Left lobe of liver (tissue), 2 donors: ENCODE measurements at regions not wholly inside any gene's neighbourhood (a gene's known extent, or its start where the extent isn't known, plus 50 kb on each side); places are given as distances from the start of the nearest gene placed in this dataset.

ENCODE experiments used
- ATAC-seq: fragments of 200-7000 bp; cut with Tn5 transposase; one replicate; pipeline ENCODE4 v1.9.1; 2020; ENCODE audit warnings: mild to moderate bottlenecking, moderate library complexity
- DNase-seq: peaks from one replicate; pipeline ENCODE4 v3.0.0-alpha.2; 2020; ENCODE audit warnings: low spot score
- donor health status: DM: no; HTN: no; CAD: no; lungs with moderate emphysema.
- donor health status: DM: no; HTN: yes; CAD: no.

GRCh38 chr13:95444006-95444730 lies 108.4 kb upstream of the CLDN10 start:
- ATAC-seq (no peak), DNase-seq (no peak)

GRCh38 chr13:95445131-95445530 lies 107.4 kb upstream of the CLDN10 start:
- DNase-seq = no peak
- ATAC-seq = no peak

- no peak for ATAC-seq
- no peak for DNase-seq
Observed at GRCh38 chr13:95447814-95448213, 104.7 kb upstream of the CLDN10 start.

GRCh38 chr13:95451656-95452055 lies 100.9 kb upstream of the CLDN10 start:
- ATAC-seq (no peak), DNase-seq (no peak)

GRCh38 chr13:95452375-95452774 lies 100.1 kb upstream of the CLDN10 start:
- DNase-seq = no peak
- no peak for ATAC-seq

- ATAC-seq = no peak
- DNase-seq = no peak
Observed at GRCh38 chr13:95455782-95456181, 96.7 kb upstream of the CLDN10 start.

- DNase-seq (no peak), ATAC-seq (no peak)
Observed at GRCh38 chr13:95456815-95457214, 95.7 kb upstream of the CLDN10 start.

- no peak for ATAC-seq
- no peak for DNase-seq
Observed at GRCh38 chr13:95457294-95457693, 95.2 kb upstream of the CLDN10 start.

- DNase-seq (no peak), ATAC-seq (no peak)
Observed at GRCh38 chr13:95462801-95463200, 89.7 kb upstream of the CLDN10 start.

- DNase-seq (no peak), ATAC-seq (no peak)
Observed at GRCh38 chr13:95463531-95463930, 89.0 kb upstream of the CLDN10 start.

- no peak for DNase-seq
- ATAC-seq = peak; percentile 31
Observed at GRCh38 chr13:95470574-95471366, 81.8 kb upstream of the CLDN10 start.

- ATAC-seq (no peak), DNase-seq (no peak)
Observed at GRCh38 chr13:95471960-95472359, 80.6 kb upstream of the CLDN10 start.

GRCh38 chr13:95474992-95475391 lies 77.5 kb upstream of the CLDN10 start:
- ATAC-seq = no peak

GRCh38 chr13:95477187-95477586 lies 75.3 kb upstream of the CLDN10 start:
- DNase-seq (no peak), ATAC-seq (no peak)

More at GRCh38 chr13:95474992-95475391, 77.5 kb upstream of the CLDN10 start:
- no peak for DNase-seq

- ATAC-seq (no peak), DNase-seq (no peak)
Observed at GRCh38 chr13:95479731-95480130, 72.8 kb upstream of the CLDN10 start.

- DNase-seq = no peak
- ATAC-seq = peak; percentile 28
Observed at GRCh38 chr13:95480131-95480545, 72.4 kb upstream of the CLDN10 start.

GRCh38 chr13:95480791-95481780 lies 71.4 kb upstream of the CLDN10 start:
- no peak for DNase-seq
- no peak for ATAC-seq

- no peak for DNase-seq
- no peak for ATAC-seq
Observed at GRCh38 chr13:95484052-95484451, 68.5 kb upstream of the CLDN10 start.

GRCh38 chr13:95485045-95485517 lies 67.4 kb upstream of the CLDN10 start:
- DNase-seq (no peak), ATAC-seq (no peak)

GRCh38 chr13:95485518-95486144 lies 66.9 kb upstream of the CLDN10 start:
- DNase-seq (no peak), ATAC-seq (no peak)
